Amniotic stem cell (primary cell): ENCODE measurements at regions not wholly inside any gene's neighbourhood (a gene's known extent, or its start where the extent isn't known, plus 50 kb on each side); places are given as distances from the start of the nearest gene placed in this dataset.
"Not testable (repeated sequence)": the region's sequence is repeated elsewhere in the genome, so short reads cannot be mapped to it uniquely, and the experiment has no call there.

ENCODE experiments used
- DNase-seq: peaks from one replicate; lab custom pipeline; 2025; lab: John Stamatoyannopoulos, UW

GRCh38 chr5:96171973-96172372 lies 210.3 kb upstream of the ELL2 start:
- DNase-seq, result not testable (repeated sequence)

- DNase-seq, result not testable (repeated sequence)
Observed at GRCh38 chr5:96170481-96171125, 209.0 kb upstream of the ELL2 start.

GRCh38 chr5:96168833-96169232 lies 207.2 kb upstream of the ELL2 start:
- not testable (repeated sequence) for DNase-seq

GRCh38 chr5:96159043-96159442 lies 197.4 kb upstream of the ELL2 start:
- no peak for DNase-seq

GRCh38 chr5:96157841-96158291 lies 196.2 kb upstream of the ELL2 start:
- DNase-seq, result no peak

GRCh38 chr5:96157077-96157780 lies 195.6 kb upstream of the ELL2 start:
- no peak for DNase-seq

GRCh38 chr5:96155147-96155546 lies 193.5 kb upstream of the ELL2 start:
- no peak for DNase-seq

GRCh38 chr5:96151891-96152290 lies 190.2 kb upstream of the ELL2 start:
- DNase-seq, result no peak

GRCh38 chr5:96150007-96150406 lies 188.4 kb upstream of the ELL2 start:
- DNase-seq, result no peak

GRCh38 chr5:96149546-96149945 lies 187.9 kb upstream of the ELL2 start:
- DNase-seq, result peak; percentile 62

- DNase-seq, result no peak
Observed at GRCh38 chr5:96149021-96149420, 187.4 kb upstream of the ELL2 start.

GRCh38 chr5:96148376-96148775 lies 186.7 kb upstream of the ELL2 start:
- no peak for DNase-seq

- DNase-seq, result no peak
Observed at GRCh38 chr5:96147866-96148265, 186.2 kb upstream of the ELL2 start.

GRCh38 chr5:96146675-96147074 lies 185.0 kb upstream of the ELL2 start:
- peak; percentile 28 for DNase-seq

GRCh38 chr5:96144289-96144688 lies 182.6 kb upstream of the ELL2 start:
- DNase-seq, result no peak

- no peak for DNase-seq
Observed at GRCh38 chr5:96143450-96143849, 181.8 kb upstream of the ELL2 start.

- DNase-seq, result no peak
Observed at GRCh38 chr5:96142786-96143434, 181.3 kb upstream of the ELL2 start.

GRCh38 chr5:96142184-96142781 lies 180.6 kb upstream of the ELL2 start:
- no peak for DNase-seq

GRCh38 chr5:96141749-96142148 lies 180.1 kb upstream of the ELL2 start:
- DNase-seq, result no peak

- DNase-seq, result no peak
Observed at GRCh38 chr5:96140496-96140895, 178.8 kb upstream of the ELL2 start.

- no peak for DNase-seq
Observed at GRCh38 chr5:96140084-96140483, 178.4 kb upstream of the ELL2 start.

GRCh38 chr5:96134886-96135285 lies 173.2 kb upstream of the ELL2 start:
- DNase-seq, result no peak
